Epithelial cell of proximal tubule (primary cell): ENCODE measurements at regions not wholly inside any gene's neighbourhood (a gene's known extent, or its start where the extent isn't known, plus 50 kb on each side); places are given as distances from the start of the nearest gene placed in this dataset.

ENCODE experiments used
- DNase-seq: peaks from one replicate; pipeline ENCODE4 v3.0.0-alpha.2; 2011; ENCODE audit warnings: low read depth
- H3K4me3 ChIP-seq: 2 replicates; pipeline ENCODE4 v1.5.1; 2011; ENCODE audit warnings: low read depth, mild to moderate bottlenecking, low read length
- TF ChIP-seq, protein P1 (sequence below): conservative IDR thresholded peaks from 2 replicates; pipeline ENCODE4 v1.5.1; 2012; ENCODE audit warnings: low read depth, mild to moderate bottlenecking, low read length

- no peak overlapping the region for H3K4me3 ChIP-seq
- DNase-seq, result no peak
- TF ChIP-seq, protein P1, sequence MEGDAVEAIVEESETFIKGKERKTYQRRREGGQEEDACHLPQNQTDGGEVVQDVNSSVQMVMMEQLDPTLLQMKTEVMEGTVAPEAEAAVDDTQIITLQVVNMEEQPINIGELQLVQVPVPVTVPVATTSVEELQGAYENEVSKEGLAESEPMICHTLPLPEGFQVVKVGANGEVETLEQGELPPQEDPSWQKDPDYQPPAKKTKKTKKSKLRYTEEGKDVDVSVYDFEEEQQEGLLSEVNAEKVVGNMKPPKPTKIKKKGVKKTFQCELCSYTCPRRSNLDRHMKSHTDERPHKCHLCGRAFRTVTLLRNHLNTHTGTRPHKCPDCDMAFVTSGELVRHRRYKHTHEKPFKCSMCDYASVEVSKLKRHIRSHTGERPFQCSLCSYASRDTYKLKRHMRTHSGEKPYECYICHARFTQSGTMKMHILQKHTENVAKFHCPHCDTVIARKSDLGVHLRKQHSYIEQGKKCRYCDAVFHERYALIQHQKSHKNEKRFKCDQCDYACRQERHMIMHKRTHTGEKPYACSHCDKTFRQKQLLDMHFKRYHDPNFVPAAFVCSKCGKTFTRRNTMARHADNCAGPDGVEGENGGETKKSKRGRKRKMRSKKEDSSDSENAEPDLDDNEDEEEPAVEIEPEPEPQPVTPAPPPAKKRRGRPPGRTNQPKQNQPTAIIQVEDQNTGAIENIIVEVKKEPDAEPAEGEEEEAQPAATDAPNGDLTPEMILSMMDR, result no peak
Measured at GRCh38 chr14:66371776-66372175, 114.4 kb upstream of the CCDC196 start.

DNA sequence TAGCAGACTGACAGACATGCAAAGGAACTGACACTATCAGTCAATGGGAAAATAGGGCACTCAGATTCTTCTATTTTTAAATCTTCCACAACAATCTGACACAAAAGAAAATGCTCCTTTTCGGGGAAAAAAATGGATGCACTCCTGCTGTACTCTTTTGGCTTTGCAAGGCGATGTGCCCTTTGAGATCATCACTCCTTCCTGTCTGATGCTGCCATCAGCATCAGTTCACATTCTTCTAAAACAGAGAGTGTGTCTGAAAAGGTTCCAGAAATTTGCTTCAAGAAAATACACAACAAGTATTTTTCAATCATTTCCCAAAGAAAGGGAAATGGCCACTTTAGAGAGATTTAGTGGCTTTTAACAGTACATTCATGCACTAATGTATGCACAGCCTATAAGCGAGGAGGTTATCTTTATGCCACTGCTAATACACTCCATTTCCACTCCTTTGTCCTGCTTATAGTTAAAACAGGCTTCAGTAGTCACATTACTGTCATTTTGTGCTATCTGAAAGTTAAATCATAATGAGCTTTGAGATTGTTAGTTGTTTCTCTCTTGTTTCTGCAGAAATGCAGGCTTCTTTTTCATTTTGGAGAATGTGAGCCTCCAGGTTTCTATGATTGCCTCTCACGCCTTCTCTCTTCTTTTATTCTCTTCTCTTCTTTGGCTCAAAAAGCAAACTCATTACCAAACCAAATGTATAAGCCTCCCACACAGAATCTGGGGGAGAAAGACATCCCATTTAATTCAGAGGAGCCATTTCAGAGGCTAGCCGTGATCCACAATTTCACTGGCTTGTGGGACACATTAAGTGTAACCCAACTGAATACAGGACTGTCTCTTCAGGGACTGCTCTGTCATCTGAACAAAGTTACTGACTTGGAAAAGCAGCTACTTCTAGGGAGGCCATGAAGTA is 110.9 kb upstream of the CCDC196 start:
- no peak for DNase-seq
- no peak overlapping the region for H3K4me3 ChIP-seq
- TF ChIP-seq, protein P1, result no peak

- TF ChIP-seq, protein P1, result no peak
- no peak for DNase-seq
- no peak overlapping the region for H3K4me3 ChIP-seq
Measured at GRCh38 chr14:66377574-66377973, 108.6 kb upstream of the CCDC196 start.

GRCh38 chr14:66378712-66379505 is 107.3 kb upstream of the CCDC196 start:
- H3K4me3 ChIP-seq, result no peak overlapping the region
- no peak for DNase-seq
- TF ChIP-seq, protein P1, result no peak

- TF ChIP-seq, protein P1, result no peak
- DNase-seq, result no peak
- no peak overlapping the region for H3K4me3 ChIP-seq
Measured at GRCh38 chr14:66380143-66380542, 106.0 kb upstream of the CCDC196 start.

GRCh38 chr14:66381755-66382154 is 104.4 kb upstream of the CCDC196 start:
- DNase-seq, result no peak
- no peak overlapping the region for H3K4me3 ChIP-seq
- TF ChIP-seq, protein P1, result no peak
